HG03045 (cell line): ENCODE measurements at regions not wholly inside any gene's neighbourhood (a gene's known extent, or its start where the extent isn't known, plus 50 kb on each side); places are given as distances from the start of the nearest gene placed in this dataset.

Source experiments
- ATAC-seq: cut with Tn5 transposase; IDR thresholded peaks from one replicate; pipeline ENCODE4 v1.9.1; 2021; ENCODE audit warnings: mild to moderate bottlenecking, moderate library complexity; ENCODE audit not compliant: unreplicated experiment

DNA sequence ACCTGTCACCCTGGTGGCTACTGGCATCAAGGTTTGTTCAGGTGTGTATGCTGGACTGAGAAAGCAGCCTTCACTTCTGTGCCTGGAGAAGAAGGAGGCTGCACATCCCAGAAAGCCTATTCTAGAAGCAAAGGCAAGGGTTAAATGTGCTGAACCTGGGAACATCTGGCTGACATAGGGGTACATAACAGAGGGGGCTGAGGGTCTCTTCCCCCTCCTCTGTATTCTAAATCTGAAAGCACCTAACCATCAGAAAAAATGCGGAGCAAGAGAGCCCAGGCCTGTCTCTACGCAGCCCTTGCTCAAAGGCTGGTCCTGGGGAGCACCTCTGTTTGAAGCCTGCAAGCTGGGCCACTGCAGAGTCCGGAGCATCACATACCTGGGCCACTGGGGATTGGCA, 53.2 kb upstream of the FSTL4 start:
- ATAC-seq, result no peak

- no peak for ATAC-seq
These were observed 52.1 kb upstream of the FSTL4 start for GRCh38 chr5:133664422-133664821.

DNA sequence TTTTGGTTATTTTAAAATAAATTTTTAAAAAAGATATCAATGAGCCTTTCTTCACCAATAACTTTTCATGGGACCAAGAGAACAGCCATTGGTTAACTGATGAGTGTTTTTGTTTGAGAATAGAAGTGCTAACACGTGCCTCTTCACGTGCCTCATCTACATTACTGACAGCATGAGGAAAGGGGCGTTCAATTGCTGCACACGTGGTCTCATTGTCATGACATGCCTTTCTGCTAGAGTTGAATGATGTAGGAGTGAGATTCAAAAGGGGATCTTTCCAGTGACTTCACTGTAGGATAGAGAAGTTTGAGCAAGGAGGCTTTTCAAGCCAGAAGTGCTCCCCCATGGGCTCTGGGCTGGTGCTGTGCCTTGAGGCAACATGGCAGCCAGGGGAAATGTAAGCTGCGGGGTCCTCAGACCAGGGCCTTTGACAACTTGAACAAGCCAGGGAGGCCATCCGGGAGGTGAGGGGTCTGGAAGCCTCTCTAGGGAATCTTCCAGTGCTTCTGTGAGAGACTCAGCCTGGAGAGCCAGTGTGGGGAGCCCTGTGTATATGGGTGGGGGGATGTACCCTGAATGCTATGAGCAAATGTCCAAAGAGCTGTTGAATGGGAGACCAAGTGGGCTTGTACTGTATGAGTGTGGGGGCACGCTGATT, 51.2 kb upstream of the FSTL4 start:
- ATAC-seq, result no peak

DNA sequence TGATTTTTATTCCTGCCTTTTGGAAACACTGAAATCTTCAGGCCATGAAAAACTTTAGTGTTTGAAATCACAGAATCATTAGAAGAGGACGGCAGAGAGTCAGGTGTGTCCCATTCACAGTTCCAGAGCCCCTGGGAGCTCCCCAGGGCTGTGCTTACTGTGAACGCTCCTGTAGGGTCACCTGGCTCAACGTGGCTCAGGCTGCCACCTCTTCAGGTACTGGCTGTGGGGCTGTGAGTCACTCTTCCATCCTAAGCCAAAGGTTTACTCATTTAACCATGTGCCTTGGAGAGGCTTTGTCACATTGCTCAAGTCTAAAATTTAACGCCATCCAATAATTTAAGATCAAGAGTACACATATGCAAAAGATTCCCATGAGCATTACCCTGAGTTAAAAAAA, 50.2 kb upstream of the FSTL4 start:
- no peak for ATAC-seq
